ENCODE measurements at regions not wholly inside any gene's neighbourhood (a gene's known extent, or its start where the extent isn't known, plus 50 kb on each side); places are given as distances from the start of the nearest gene placed in this dataset.

DNA sequence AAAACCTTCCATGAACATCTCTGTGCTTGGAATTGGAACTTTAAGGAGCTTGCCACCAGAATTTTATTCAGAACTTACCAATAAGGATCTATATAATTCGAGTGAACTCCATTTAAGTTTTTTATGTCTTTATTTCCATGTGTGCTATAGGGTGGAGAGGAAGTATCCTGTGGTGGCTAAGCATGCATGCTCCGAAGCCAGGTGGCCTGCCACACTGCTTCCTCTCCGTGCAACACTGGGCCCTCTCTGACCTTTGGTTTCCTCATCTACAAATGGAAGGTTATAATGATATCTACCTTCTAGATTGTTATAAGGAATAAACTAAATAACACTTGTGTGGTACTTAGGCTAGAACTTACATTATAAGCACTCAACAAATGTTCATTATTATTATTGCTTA, 382.1 kb downstream of the PTPRC start:
- H3K4me2 ChIP-seq (ENCODE audit: control insufficient read depth, insufficient read depth): no peak overlapping the region
- ChIA-PET SMC1A (ENCODE audit: uncharacterized antibody, unreplicated experiment) (interaction anchor here (1.0 to 1.6 kb wide), 6 partner anchors 8 to 251 kb away, joined by 3 to 7 read pairs (median 4); no protein-coding TSS in a partner anchor), RAD21 (ENCODE audit: unreplicated experiment) (interaction anchor here (0.7 to 1.5 kb wide), 2 partner anchors 36 to 84 kb away, joined by 3 to 4 read pairs; no protein-coding TSS in a partner anchor), POLR2A (no interaction called here), CTCF (interaction anchor here (1.2 kb wide), 1 partner anchor 531 kb away, joined by 3 read pairs; no protein-coding TSS in a partner anchor)
- H3K4me3 ChIP-seq: no peak overlapping the region
- no peaks in the 10 kb centered on the region for H3K27me3 ChIP-seq (replicated peaks in 1 of 2; ENCODE audit: control insufficient read depth in 2 of 2, insufficient read depth in 2 of 2, low read length in 1 of 2)
- no peaks in the 10 kb centered on the region for H3K4me1 ChIP-seq (ENCODE audit: control insufficient read depth, insufficient read depth, low read length)
- no peaks in the 10 kb centered on the region for H4K20me1 ChIP-seq (ENCODE audit: control insufficient read depth, insufficient read depth)
- DNase-seq (ENCODE audit: low read depth, low spot score) (no peak), FAIRE-seq (no peak), ATAC-seq (no peak)
- peak overlapping the region; percentile 16; the same call in 1 of the 2 replicates for H2AFZ ChIP-seq (ENCODE audit: control insufficient read depth, low read depth, low read length)
- no peak overlapping the region for H3K27ac ChIP-seq (ENCODE audit: control insufficient read depth, insufficient read depth)
- 36% methylated on average over 3 of the region's 3 CpGs for WGBS (ENCODE audit: insufficient coverage, insufficient replicate concordance, low lambda C conversion rate, missing lambda C conversion rate)
- no peak overlapping the region for H3K9ac ChIP-seq (ENCODE audit: control insufficient read depth, insufficient read depth, low read length)
- no peaks in the 10 kb centered on the region for H3K9me3 ChIP-seq (replicated peaks; ENCODE audit: control insufficient read depth, insufficient read depth, low read length)
- intact Hi-C loops (cut with micrococcal nuclease; ENCODE audit: unreplicated experiment) (no loop called here), in situ Hi-C loops (cut with MboI) (no loop called here)
- H3K79me2 ChIP-seq (ENCODE audit: control insufficient read depth, insufficient read depth, low read length): no peaks in the 10 kb centered on the region
- no peaks in the 10 kb centered on the region for H3K36me3 ChIP-seq (ENCODE audit: control insufficient read depth in 2 of 2, insufficient read depth in 2 of 2, low read length in 1 of 2)
- no TSS peak for BruUV-seq (replicated peaks)
- TF ChIP-seq JUNB (IDR thresholded peaks at IDR 0.05) (no peak), NR2C1 (IDR thresholded peaks at IDR 0.05) (no peak), SMC3 (IDR thresholded peaks at IDR 0.05; ENCODE audit: borderline replicate concordance, low read length) (no peak), ZSCAN29 (IDR thresholded peaks at IDR 0.05) (no peak), PAX5 (IDR thresholded peaks at IDR 0.05; ENCODE audit: borderline replicate concordance, low read depth, low read length) (no peak), YY1 (IDR thresholded peaks at IDR 0.05; ENCODE audit: low read depth, low read length) (no peak), MXI1 (IDR thresholded peaks at IDR 0.05; ENCODE audit: low read depth, low read length) (no peak), RELA (IDR thresholded peaks at IDR 0.05; ENCODE audit: borderline replicate concordance, partially characterized antibody) (no peak), IKZF2 (IDR thresholded peaks at IDR 0.05) (no peak), TAF1 (IDR thresholded peaks at IDR 0.05; ENCODE audit: borderline replicate concordance, low read depth, low read length) (no peak), JUND (IDR thresholded peaks at IDR 0.05; ENCODE audit: low read depth, low read length) (no peak)
- TF ChIP-seq, protein P1, sequence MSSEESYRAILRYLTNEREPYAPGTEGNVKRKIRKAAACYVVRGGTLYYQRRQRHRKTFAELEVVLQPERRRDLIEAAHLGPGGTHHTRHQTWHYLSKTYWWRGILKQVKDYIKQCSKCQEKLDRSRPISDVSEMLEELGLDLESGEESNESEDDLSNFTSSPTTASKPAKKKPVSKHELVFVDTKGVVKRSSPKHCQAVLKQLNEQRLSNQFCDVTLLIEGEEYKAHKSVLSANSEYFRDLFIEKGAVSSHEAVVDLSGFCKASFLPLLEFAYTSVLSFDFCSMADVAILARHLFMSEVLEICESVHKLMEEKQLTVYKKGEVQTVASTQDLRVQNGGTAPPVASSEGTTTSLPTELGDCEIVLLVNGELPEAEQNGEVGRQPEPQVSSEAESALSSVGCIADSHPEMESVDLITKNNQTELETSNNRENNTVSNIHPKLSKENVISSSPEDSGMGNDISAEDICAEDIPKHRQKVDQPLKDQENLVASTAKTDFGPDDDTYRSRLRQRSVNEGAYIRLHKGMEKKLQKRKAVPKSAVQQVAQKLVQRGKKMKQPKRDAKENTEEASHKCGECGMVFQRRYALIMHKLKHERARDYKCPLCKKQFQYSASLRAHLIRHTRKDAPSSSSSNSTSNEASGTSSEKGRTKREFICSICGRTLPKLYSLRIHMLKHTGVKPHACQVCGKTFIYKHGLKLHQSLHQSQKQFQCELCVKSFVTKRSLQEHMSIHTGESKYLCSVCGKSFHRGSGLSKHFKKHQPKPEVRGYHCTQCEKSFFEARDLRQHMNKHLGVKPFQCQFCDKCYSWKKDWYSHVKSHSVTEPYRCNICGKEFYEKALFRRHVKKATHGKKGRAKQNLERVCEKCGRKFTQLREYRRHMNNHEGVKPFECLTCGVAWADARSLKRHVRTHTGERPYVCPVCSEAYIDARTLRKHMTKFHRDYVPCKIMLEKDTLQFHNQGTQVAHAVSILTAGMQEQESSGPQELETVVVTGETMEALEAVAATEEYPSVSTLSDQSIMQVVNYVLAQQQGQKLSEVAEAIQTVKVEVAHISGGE (CRISPR knock-in tag; IDR thresholded peaks at IDR 0.05): no peak
